NB4 (cell line): ENCODE measurements at regions not wholly inside any gene's neighbourhood (a gene's known extent, or its start where the extent isn't known, plus 50 kb on each side); places are given as distances from the start of the nearest gene placed in this dataset.

Experiments
- POLR2A ChIP-seq: IDR thresholded peaks from 2 replicates; pipeline ENCODE4 v1.6.1; 2011; ENCODE audit warnings: mild to moderate bottlenecking; ENCODE audit not compliant: insufficient read length; ENCODE audit errors: extremely low read depth
- TF ChIP-seq, protein P1 (sequence below): IDR thresholded peaks from one replicate; pipeline ENCODE4 v1.5.1; 2012; ENCODE audit warnings: low read depth, low read length

DNA sequence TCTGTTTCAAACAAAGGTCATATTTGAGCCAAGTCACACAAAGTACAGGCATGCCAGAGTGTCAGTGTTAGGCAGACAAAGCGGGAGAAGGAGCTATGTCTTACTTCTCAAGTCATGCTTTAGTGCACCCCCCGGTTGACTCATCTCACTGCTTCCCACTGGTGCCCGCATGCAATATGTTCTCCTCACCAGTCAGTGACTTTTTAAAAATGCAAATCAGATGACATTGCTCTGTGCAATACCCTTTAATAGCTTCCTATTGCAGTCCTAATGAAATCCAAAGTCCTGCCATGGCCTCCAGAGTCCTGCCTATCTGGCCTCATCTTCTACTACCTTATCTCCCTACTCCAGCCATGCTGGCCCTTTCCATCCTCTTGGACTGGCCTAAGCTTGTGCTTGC is 429.1 kb downstream of the ACTR3B start:
- TF ChIP-seq, protein P1, sequence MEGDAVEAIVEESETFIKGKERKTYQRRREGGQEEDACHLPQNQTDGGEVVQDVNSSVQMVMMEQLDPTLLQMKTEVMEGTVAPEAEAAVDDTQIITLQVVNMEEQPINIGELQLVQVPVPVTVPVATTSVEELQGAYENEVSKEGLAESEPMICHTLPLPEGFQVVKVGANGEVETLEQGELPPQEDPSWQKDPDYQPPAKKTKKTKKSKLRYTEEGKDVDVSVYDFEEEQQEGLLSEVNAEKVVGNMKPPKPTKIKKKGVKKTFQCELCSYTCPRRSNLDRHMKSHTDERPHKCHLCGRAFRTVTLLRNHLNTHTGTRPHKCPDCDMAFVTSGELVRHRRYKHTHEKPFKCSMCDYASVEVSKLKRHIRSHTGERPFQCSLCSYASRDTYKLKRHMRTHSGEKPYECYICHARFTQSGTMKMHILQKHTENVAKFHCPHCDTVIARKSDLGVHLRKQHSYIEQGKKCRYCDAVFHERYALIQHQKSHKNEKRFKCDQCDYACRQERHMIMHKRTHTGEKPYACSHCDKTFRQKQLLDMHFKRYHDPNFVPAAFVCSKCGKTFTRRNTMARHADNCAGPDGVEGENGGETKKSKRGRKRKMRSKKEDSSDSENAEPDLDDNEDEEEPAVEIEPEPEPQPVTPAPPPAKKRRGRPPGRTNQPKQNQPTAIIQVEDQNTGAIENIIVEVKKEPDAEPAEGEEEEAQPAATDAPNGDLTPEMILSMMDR, result no peak
- TF ChIP-seq POLR2A, result no peak
